KMS-11 (cell line): ENCODE measurements at regions not wholly inside any gene's neighbourhood (a gene's known extent, or its start where the extent isn't known, plus 50 kb on each side); places are given as distances from the start of the nearest gene placed in this dataset.

Experiments used
- H2AFZ ChIP-seq: fragments of 200-600 bp; sonication (generic); 2 replicates; pipeline ENCODE4 v1.6.1; 2016; ENCODE audit warnings: antibody characterized with exemption, mixed run types, low read depth
- H3K27ac ChIP-seq: fragments of 200-600 bp; sonication (generic); 2 replicates; pipeline ENCODE4 v1.6.1; 2016; ENCODE audit warnings: mild to moderate bottlenecking, mixed run types
- H3K27me3 ChIP-seq: fragments of 200-600 bp; sonication (generic); 2 replicates; pipeline ENCODE4 v1.6.1; 2017; ENCODE audit warnings: mild to moderate bottlenecking, low read depth, mixed run types, moderate library complexity; ENCODE audit not compliant: insufficient read depth
- H3K36me3 ChIP-seq: fragments of 200-600 bp; sonication (generic); 2 replicates; pipeline ENCODE4 v1.6.1; 2017; ENCODE audit warnings: mild to moderate bottlenecking, mixed run types; ENCODE audit not compliant: insufficient read depth
- H3K4me1 ChIP-seq: fragments of 200-600 bp; sonication (generic); 2 replicates; pipeline ENCODE4 v1.6.1; 2016; ENCODE audit warnings: mild to moderate bottlenecking, low read depth, mixed run types; ENCODE audit not compliant: poor library complexity, severe bottlenecking
- H3K4me2 ChIP-seq: fragments of 200-600 bp; sonication (generic); 2 replicates; pipeline ENCODE4 v1.7.0; 2016; ENCODE audit warnings: mild to moderate bottlenecking, mixed run types
- H3K4me3 ChIP-seq: fragments of 200-600 bp; sonication (generic); IDR thresholded peaks from 2 replicates; pipeline ENCODE4 v1.6.1; 2017; ENCODE audit warnings: low read depth, low read length, mixed read lengths; ENCODE audit not compliant: insufficient read depth
- H3K79me2 ChIP-seq: fragments of 200-600 bp; sonication (generic); 2 replicates; pipeline ENCODE4 v1.6.1; 2016; ENCODE audit warnings: low read depth, mixed run types; ENCODE audit not compliant: insufficient read depth
- H3K9ac ChIP-seq: fragments of 200-600 bp; sonication (generic); 2 replicates; pipeline ENCODE4 v1.6.1; 2016; ENCODE audit warnings: mild to moderate bottlenecking, mixed run types
- H4K20me1 ChIP-seq: fragments of 200-600 bp; sonication (generic); 2 replicates; pipeline ENCODE4 v1.6.1; 2016; ENCODE audit warnings: mild to moderate bottlenecking, mixed run types; ENCODE audit not compliant: insufficient read depth
- TF ChIP-seq, protein P1 (sequence below): fragments of 200-600 bp; sonication (generic); conservative IDR thresholded peaks from 2 replicates; pipeline ENCODE4 v1.6.1; 2017; ENCODE audit warnings: low read depth, mild to moderate bottlenecking, antibody characterized with exemption, low read length, moderate library complexity, mixed read lengths

DNA sequence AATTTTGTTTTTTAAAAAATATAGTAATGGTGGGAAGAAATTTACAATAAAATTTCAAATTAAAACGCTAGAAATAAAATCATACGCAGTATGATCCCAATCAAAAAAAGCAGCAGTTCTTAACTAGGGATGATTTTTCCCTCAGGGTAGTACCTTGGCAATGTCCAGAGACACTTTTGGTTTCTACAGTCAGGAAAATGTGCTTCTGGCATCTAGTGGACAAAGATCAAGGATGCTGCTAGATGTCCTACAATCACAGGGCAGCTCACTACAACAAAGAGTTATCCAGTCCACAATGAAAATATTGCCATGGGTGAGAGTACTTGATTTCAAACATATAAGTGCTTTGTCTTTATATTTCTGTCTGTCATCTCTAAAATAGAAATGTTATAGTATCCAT is 400.2 kb upstream of the SGCD start:
- TF ChIP-seq, protein P1, sequence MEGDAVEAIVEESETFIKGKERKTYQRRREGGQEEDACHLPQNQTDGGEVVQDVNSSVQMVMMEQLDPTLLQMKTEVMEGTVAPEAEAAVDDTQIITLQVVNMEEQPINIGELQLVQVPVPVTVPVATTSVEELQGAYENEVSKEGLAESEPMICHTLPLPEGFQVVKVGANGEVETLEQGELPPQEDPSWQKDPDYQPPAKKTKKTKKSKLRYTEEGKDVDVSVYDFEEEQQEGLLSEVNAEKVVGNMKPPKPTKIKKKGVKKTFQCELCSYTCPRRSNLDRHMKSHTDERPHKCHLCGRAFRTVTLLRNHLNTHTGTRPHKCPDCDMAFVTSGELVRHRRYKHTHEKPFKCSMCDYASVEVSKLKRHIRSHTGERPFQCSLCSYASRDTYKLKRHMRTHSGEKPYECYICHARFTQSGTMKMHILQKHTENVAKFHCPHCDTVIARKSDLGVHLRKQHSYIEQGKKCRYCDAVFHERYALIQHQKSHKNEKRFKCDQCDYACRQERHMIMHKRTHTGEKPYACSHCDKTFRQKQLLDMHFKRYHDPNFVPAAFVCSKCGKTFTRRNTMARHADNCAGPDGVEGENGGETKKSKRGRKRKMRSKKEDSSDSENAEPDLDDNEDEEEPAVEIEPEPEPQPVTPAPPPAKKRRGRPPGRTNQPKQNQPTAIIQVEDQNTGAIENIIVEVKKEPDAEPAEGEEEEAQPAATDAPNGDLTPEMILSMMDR, result no peak

DNA sequence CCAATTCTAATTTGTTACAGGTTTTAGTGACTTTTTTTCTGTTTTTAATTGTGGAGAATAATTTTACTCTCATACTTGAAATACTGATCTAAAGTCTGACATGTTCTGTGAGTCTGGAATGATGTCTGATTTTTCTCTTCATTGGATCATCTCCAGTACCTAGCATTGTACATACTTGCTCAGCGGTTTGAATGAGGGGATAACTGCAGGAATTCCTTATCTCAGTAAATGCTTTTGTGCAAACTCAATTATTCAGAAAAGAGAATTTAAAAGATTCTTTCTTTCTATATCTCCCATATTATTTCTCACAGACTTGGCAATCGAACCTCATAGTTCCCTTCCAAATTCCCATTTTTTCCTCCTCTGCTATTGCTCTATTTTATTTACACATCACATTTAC is 397.9 kb upstream of the SGCD start:
- Histone ChIP-seq H2AFZ (no peak overlapping the region), H3K4me1 (no peaks in the 10 kb centered on the region), H3K9ac (no peak overlapping the region), H3K4me3 (no peak overlapping the region), H3K79me2 (no peaks in the 10 kb centered on the region), H3K27me3 (no peaks in the 10 kb centered on the region), H3K36me3 (no peaks in the 10 kb centered on the region), H4K20me1 (no peaks in the 10 kb centered on the region), H3K27ac (no peak overlapping the region), H3K4me2 (no peak overlapping the region)
- TF ChIP-seq, protein P1, result no peak

More for the DNA sequence above, 400.2 kb upstream of the SGCD start:
- Histone ChIP-seq H3K36me3 (no peaks in the 10 kb centered on the region), H2AFZ (no peak overlapping the region), H3K4me2 (no peak overlapping the region), H3K79me2 (no peaks in the 10 kb centered on the region), H3K9ac (no peak overlapping the region), H3K4me3 (no peak overlapping the region), H3K4me1 (no peaks in the 10 kb centered on the region), H3K27me3 (no peaks in the 10 kb centered on the region), H3K27ac (no peak overlapping the region), H4K20me1 (no peaks in the 10 kb centered on the region)

DNA sequence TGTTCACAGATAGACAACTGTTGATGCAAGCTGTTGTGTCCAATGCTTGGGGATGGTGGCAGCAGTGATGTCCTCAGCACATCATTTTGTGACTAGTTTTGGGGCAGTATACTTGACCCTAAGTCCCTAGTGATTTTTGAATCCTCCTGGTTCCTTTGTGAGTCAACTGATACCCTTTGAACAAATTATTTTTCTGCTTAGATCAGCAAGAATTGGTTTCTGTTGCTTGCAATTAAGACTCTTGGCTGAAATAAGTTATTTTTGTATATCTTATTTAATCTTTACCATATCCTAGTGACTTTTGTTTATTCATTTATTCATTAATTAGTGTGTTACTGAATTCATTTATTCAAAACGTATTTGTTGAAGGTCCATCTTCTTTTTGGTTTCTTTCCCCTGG is 392.0 kb upstream of the SGCD start:
- Histone ChIP-seq H2AFZ (no peak overlapping the region), H3K9ac (no peak overlapping the region), H3K79me2 (no peaks in the 10 kb centered on the region), H3K4me3 (no peak overlapping the region), H3K36me3 (no peaks in the 10 kb centered on the region), H3K4me1 (no peaks in the 10 kb centered on the region), H3K27me3 (no peaks in the 10 kb centered on the region), H3K27ac (no peak overlapping the region), H4K20me1 (no peaks in the 10 kb centered on the region), H3K4me2 (no peak overlapping the region)
- TF ChIP-seq, protein P1, result no peak

DNA sequence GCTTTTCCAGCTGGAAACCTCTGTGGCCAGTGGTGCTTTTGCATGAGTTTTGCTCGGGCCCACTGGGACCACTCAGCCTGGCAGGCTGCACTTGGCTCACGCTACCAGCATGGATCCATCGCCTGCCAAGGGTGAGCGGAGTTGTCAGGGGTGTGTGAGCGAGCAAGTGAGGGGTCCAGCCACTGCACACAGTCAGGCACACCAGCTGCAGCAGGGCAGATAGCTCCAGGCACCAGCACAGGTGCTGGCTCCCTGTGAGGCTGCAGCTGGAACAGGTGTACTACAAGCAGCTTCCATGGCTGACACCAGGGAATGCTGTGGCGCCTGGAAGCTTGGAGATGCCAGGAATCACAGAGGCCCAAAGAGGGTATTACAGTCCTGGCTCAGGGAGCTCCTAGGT is 391.2 kb upstream of the SGCD start:
- Histone ChIP-seq H3K27ac (no peak overlapping the region), H3K27me3 (no peaks in the 10 kb centered on the region), H3K9ac (no peak overlapping the region)

More for the DNA sequence above, 391.2 kb upstream of the SGCD start:
- Histone ChIP-seq H3K4me3 (no peak overlapping the region), H2AFZ (no peak overlapping the region), H3K36me3 (no peaks in the 10 kb centered on the region), H3K79me2 (no peaks in the 10 kb centered on the region), H4K20me1 (no peaks in the 10 kb centered on the region), H3K4me1 (no peaks in the 10 kb centered on the region), H3K4me2 (no peak overlapping the region)
- TF ChIP-seq, protein P1, result no peak
